GM18507 (cell line): ENCODE measurements at regions not wholly inside any gene's neighbourhood (a gene's known extent, or its start where the extent isn't known, plus 50 kb on each side); places are given as distances from the start of the nearest gene placed in this dataset.
"Not testable (repeated sequence)": the region's sequence is repeated elsewhere in the genome, so short reads cannot be mapped to it uniquely, and the experiment has no call there.

Experiments used
- DNase-seq: peaks from one replicate; pipeline ENCODE4 v3.0.0; 2011; ENCODE audit warnings: low read depth; ENCODE audit not compliant: insufficient read length; ENCODE audit errors: extremely low spot score
- FAIRE-seq: peaks from 2 replicates; lab custom pipeline; 2011; peaks lifted over from hg19 to GRCh38; lab: Jason Lieb, UNC

DNA sequence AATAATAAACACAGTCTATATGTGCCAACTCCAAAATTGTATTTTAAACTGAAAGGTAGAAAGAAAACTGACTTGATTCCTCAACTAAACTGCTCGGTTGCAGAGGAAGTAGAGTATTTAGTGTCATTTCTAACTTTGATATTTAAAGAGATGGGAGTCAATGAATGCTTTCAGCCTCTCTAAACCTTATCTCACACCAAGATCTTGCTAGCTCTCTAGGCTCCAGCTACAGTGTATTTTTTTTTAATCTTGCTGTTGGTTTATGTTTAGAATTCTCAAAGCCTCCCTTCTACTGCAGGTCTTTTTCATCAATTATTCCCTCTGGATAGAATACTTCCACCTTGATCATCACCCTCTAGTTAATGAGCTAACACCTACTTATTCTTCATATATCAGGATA, 419.4 kb upstream of the ZNF462 start:
- DNase-seq: no peak
- FAIRE-seq: no peak

GRCh38 chr9:106445107-106445506, 417.9 kb upstream of the ZNF462 start:
- no peak for DNase-seq
- FAIRE-seq: no peak

GRCh38 chr9:106449336-106449927, 413.5 kb upstream of the ZNF462 start:
- FAIRE-seq: no peak
- no peak for DNase-seq

GRCh38 chr9:106450549-106450948, 412.4 kb upstream of the ZNF462 start:
- DNase-seq (no peak), FAIRE-seq (no peak)

GRCh38 chr9:106451223-106451622, 411.7 kb upstream of the ZNF462 start:
- FAIRE-seq (no peak), DNase-seq (no peak)

- no peak for DNase-seq
- no peak for FAIRE-seq
Measured at GRCh38 chr9:106456581-106456980, 406.4 kb upstream of the ZNF462 start.

DNA sequence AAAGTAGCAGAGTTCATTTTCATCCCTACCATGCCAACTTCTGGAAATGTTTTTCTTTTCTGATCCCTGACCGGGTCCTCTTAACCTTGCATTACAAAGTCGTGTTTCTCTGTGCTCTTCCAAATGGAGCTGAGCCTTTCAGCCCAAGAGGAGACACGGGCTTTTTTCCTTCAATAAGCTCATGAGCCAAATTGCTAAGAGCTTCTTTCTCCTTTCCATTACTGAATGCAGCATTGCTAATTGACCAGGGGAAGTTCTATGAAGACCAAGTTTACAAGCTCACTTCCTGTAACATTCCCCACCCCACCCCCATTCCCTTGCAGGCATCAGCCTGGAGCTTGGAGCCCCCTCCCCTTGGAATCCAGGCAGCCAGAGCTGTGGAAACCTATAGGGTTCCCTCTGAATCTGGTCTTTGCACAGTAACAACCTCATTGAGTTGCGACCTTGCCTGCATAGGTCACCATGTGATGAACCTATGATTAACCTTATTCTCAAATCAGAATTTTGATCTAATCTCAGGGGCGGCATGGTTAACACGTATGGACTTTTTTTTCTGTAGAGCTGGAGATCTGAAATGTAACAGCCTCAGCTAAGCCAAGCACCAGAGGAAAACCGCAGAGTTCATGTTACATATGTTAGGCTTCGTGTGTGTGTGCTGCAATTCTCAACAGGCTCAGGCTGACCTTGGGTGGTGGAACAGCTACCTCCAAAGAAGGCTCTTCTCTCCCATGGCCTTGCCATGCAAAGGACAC, 395.7 kb upstream of the ZNF462 start:
- DNase-seq (no peak), FAIRE-seq (no peak)

DNA sequence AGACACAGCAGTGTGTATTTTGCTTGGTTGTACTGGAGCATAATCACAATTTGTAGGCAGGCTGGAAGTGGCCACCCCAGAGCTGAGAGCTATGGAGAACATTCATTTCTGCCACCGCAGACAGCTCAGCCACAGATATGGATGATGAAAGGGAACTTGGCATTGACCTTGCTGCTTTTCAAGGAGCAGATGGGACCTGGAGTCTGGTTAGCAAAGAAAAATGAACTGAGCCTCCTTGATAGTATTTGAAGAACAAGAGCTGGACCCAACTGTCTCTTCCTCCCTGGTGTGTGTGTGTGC, 395.2 kb upstream of the ZNF462 start:
- DNase-seq: no peak

GRCh38 chr9:106468431-106468830, 394.5 kb upstream of the ZNF462 start:
- FAIRE-seq (no peak), DNase-seq (no peak)

More for the DNA sequence above, 395.2 kb upstream of the ZNF462 start:
- no peak for FAIRE-seq

DNA sequence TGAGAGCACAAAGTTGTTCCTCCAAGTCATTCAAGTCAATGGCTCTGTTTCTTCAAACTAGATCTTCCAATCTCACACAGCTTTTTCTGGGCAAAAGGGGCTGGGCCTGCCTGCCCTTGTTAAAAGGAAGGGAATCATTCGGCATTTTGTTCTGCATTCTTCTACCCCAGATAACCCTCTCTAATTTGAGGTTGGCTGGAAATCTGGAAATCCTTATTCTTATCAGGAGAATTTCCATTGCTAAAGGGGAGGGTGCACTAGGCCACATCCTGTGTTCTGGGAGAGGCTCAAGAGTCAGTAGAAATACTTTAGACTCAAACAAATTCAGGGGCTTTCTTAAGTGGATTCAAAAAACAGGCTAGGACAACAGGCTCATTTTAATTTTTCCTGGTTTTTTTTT, 384.7 kb upstream of the ZNF462 start:
- DNase-seq (no peak), FAIRE-seq (no peak)

DNA sequence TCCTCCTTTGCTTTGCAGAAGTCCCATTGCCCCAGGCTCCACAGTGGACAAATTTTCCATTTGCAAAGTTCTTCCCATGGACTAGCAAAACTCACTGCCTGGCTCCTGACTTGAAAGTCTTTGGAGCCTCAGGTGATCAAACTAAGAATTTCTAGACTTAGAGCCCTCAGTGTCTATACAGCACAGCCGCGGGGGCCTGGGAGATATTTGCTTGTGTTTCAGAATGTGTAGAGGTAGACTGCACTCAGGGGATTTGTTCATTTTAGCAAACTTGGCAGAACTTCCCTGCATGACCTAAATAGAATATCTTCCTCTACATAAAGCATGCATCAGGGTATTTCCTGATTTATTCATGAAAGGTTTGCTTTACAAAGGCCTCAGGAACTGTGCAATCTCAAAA, 384.2 kb upstream of the ZNF462 start:
- FAIRE-seq (no peak), DNase-seq (no peak)

DNA sequence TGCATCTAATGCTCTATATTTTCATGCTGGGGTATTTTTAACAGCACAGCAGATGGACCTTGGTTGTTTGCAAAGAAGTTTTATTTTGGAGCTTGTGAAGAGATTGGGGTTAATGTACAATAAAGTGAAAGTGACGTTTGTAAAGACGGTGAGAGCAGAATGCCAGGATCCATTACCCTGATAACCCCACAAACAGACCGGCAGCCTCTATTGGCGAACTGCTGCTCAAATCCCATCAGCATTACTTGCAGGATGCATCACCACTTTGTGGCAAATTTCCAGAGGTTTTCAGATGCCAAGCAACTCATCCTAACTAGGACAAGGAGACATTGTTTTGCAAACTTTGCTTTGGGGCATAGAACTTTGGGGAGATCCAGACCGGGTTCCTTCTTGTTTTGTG, 383.3 kb upstream of the ZNF462 start:
- DNase-seq: no peak
- no peak for FAIRE-seq

GRCh38 chr9:106481013-106481609, 381.9 kb upstream of the ZNF462 start:
- DNase-seq (no peak), FAIRE-seq (no peak)

GRCh38 chr9:106482733-106483132, 380.2 kb upstream of the ZNF462 start:
- DNase-seq: no peak
- no peak for FAIRE-seq

DNA sequence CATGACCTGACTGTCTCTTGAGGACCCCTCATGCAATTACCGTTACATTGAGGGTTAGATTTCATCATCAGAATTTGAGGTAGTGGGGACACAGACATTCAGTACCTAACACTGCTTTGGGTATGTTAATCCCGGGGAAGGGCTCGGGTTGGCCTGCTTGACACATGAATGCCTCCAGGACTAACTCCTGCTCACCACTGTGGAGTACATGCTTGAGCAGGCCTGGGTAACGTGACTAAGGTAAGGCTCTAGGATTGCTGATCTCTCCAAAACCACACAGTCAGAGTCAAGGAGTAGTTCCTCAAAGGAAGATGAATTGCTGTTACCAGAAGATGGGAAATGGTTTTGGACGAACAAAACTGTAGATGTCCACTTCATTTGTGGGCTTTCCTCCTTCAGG, 376.3 kb upstream of the ZNF462 start:
- FAIRE-seq (no peak), DNase-seq (no peak)

DNA sequence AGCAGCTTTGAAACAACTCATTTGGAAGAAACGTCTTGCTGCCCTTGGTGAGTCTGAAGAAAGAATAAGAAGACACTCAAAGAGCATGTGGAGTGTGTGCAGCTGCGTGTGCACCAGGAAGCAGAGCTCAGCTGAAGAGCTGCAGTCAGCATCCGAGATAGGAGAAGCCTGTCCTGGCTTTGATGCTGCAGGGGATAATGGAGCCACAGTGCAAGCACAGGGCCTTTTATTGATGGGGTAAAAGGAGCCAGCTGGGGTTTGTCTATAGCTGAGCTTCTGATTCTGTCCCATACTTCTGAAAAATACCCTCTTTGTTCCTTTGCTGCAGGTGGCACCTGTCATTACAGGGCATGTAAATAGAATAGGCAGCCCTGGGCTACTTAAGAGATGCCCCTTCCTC, 375.7 kb upstream of the ZNF462 start:
- FAIRE-seq: no peak

DNA sequence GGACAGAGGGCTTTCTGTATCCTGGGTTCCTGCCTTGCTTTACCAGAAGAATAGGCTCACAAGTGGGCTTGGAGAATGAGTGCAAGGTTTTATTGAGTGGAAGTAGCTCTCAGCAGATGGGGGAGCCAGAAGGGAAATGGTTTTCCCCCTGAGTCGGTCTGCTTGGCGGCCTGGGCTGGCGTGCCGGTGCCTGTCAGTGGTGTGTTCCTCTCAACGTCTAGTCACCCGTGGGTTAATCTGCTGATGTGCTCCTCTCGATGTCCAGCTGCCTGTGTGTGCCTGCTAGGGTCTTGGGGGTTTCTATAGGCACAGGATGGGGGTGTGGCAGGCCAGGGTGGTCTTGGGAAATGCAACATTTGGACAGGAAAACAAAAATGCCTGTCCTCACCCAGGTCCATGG, 370.8 kb upstream of the ZNF462 start:
- DNase-seq, FAIRE-seq: not testable (repeated sequence)

More for the DNA sequence above, 375.7 kb upstream of the ZNF462 start:
- DNase-seq: no peak

DNA sequence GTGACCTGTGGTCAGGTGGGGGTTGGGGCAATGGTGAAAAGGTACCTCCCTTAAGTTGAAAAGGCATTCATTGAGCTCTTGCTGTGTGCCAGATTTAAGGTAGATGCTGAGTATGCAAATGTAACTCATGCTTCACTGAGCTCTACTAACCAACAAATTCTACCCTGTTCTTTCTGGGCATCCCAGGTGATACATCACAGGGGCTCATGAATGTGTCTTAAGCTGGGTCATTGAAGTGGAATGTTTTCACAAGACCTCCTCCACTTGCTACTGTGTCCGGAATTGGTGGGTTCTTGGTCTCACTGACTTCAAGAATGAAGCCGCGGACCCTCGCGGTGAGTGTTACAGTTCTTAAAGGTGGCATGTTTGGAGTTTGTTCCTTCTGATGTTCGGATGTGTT, 362.8 kb upstream of the ZNF462 start:
- DNase-seq (no peak), FAIRE-seq (no peak)

- not testable (repeated sequence) for FAIRE-seq, DNase-seq
Measured at GRCh38 chr9:106501210-106501609, 361.8 kb upstream of the ZNF462 start.

DNA sequence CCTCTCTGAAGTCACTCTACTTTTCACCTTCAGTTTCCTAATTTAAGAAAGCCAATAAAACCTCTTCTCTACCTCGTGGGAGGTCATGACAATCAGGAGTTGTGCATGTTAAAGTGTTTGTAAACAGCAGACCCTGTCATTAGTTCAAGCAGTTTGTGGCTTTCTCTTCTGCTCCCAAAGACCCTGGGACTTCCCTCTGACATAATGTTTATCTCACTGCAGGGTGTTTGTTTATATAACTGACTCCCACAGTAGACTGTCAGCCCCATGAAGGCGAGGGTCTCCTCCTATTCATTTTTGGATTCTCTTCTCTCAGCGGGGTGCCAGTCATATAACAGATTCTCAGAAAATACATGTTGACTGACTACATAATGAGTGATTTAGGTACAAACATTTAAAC, 360.0 kb upstream of the ZNF462 start:
- DNase-seq (no peak), FAIRE-seq (no peak)

DNA sequence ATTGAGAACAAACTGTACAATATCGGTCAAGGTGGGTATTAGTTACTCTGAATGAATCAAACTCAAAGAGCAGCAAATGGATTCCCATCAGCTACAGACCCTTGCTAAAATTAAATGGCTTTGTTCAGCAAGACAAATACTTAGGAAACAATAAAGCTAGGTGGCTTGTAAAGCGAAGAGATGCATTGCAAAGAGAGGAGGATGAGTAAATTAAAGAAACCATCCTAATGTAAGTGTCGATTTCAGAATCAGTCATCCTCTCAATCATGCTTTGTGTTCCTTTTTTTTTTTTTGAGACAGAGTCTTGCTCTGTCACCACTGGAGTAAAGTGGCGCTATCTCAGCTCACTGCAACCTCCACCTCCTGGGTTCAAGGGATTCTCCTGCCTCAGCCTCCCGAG, 359.2 kb upstream of the ZNF462 start:
- DNase-seq (no peak), FAIRE-seq (no peak)
